Tibial artery (tissue), 4 donors: ENCODE measurements at regions not wholly inside any gene's neighbourhood (a gene's known extent, or its start where the extent isn't known, plus 50 kb on each side); places are given as distances from the start of the nearest gene placed in this dataset.
"Not testable (repeated sequence)": the region's sequence is repeated elsewhere in the genome, so short reads cannot be mapped to it uniquely, and the experiment has no call there.

Source experiments
- DNase-seq, 2 donors: peaks; one replicate each; pipeline ENCODE4 v3.0.0-alpha.2; 2019
- H3K27ac ChIP-seq, 2 donors: fragments of 200-600 bp; sonication (generic) in 1 of 2; 1 replicate in 1 of 2; 2 replicates in 1 of 2; pipeline ENCODE4 v1.5.1; 2018 to 2019; ENCODE audit warnings: mild to moderate bottlenecking in 1 of 2
- H3K27me3 ChIP-seq, 2 donors: fragments of 200-600 bp; sonication (generic) in 1 of 2; one replicate each; pipeline versions ENCODE4 v1.5.1 to v1.6.0; 2016 to 2019
- H3K36me3 ChIP-seq, 3 donors: fragments of 200-600 bp; sonication (generic) in 2 of 3; one replicate each; pipeline ENCODE4 v1.5.1; 2016 to 2019; ENCODE audit warnings: mild to moderate bottlenecking in 2 of 3
- H3K4me1 ChIP-seq, 4 donors: fragments of 200-600 bp; sonication (generic) in 2 of 4; 1 replicate in 3 of 4; 2 replicates in 1 of 4; pipeline ENCODE4 v1.5.1; 2016 to 2019
- H3K4me3 ChIP-seq, 2 donors: fragments of 200-600 bp; sonication (generic) in 1 of 2; 1 replicate in 1 of 2; 2 replicates in 1 of 2; pipeline ENCODE4 v1.5.1; 2018 to 2019; ENCODE audit warnings: mild to moderate bottlenecking in 2 of 2
- H3K9me3 ChIP-seq, 3 donors: fragments of 200-600 bp; sonication (generic) in 1 of 3; one replicate each; pipeline ENCODE4 v1.5.1; 2016 to 2019
- CTCF ChIP-seq, 2 experiments: fragments of 200-600 bp in 1 of 2; fragments of 450-650 bp in 1 of 2; IDR thresholded peaks; one replicate each; pipeline ENCODE4 v1.5.1; 2017 to 2019; ENCODE audit warnings: antibody characterized with exemption in 2 of 2, mild to moderate bottlenecking in 1 of 2, moderate library complexity in 1 of 2
- intact Hi-C: fragments of 100-400 bp; cut with DNase I; formaldehyde crosslinking; loops from one replicate; pipeline ENCODE4 v1.15.0; 2023; ENCODE audit warnings: low total_unique reads

GRCh38 chr20:30894707-30895353, 362.6 kb upstream of the DEFB115 start:
- intact Hi-C loops, H3K4me1 ChIP-seq, H3K27ac ChIP-seq, H3K4me3 ChIP-seq, H3K36me3 ChIP-seq, DNase-seq: not testable (repeated sequence)
- Histone ChIP-seq H3K27me3 (peaks cover 0 to 50% of the 10 kb centered on the region in 2 donors), H3K9me3 (peaks cover 0 to 11% (median 2%) of the 10 kb centered on the region in 3 donors)

GRCh38 chr20:30895354-30895711, 362.1 kb upstream of the DEFB115 start:
- intact Hi-C loops, H3K36me3 ChIP-seq, H3K4me3 ChIP-seq, DNase-seq, H3K27ac ChIP-seq, H3K4me1 ChIP-seq: not testable (repeated sequence)
- Histone ChIP-seq H3K27me3 (peaks cover 0 to 55% of the 10 kb centered on the region in 2 donors), H3K9me3 (peaks cover 0 to 16% (median 7%) of the 10 kb centered on the region in 3 donors)

- intact Hi-C loops, DNase-seq, H3K36me3 ChIP-seq, H3K27ac ChIP-seq, H3K4me1 ChIP-seq, H3K4me3 ChIP-seq: not testable (repeated sequence)
- Histone ChIP-seq H3K27me3 (peaks cover 0 to 28% of the 10 kb centered on the region in 2 donors), H3K9me3 (peaks cover 0 to 17% (median 9%) of the 10 kb centered on the region in 3 donors)
These were observed 357.9 kb upstream of the DEFB115 start for GRCh38 chr20:30899370-30900079.

GRCh38 chr20:30900080-30900719, 357.3 kb upstream of the DEFB115 start:
- DNase-seq, H3K36me3 ChIP-seq, H3K4me3 ChIP-seq, intact Hi-C loops, H3K4me1 ChIP-seq, H3K27ac ChIP-seq: not testable (repeated sequence)
- peaks cover 0 to 21% of the 10 kb centered on the region in 2 donors for H3K27me3 ChIP-seq
- peaks cover 0 to 13% (median 9%) of the 10 kb centered on the region in 3 donors for H3K9me3 ChIP-seq

GRCh38 chr20:30905231-30905630, 352.2 kb upstream of the DEFB115 start:
- H3K27me3 ChIP-seq, H3K4me3 ChIP-seq, H3K27ac ChIP-seq, DNase-seq, H3K36me3 ChIP-seq, H3K4me1 ChIP-seq, intact Hi-C loops: not testable (repeated sequence)
- H3K9me3 ChIP-seq = peaks cover 0 to 14% (median 2%) of the 10 kb centered on the region in 3 donors

- H3K4me3 ChIP-seq = no peak overlapping the region
- DNase-seq = no peak
- no peaks in the 10 kb centered on the region for H3K36me3 ChIP-seq
- H3K27me3 ChIP-seq = no peaks in the 10 kb centered on the region
- no peak overlapping the region for H3K27ac ChIP-seq
- no peaks in the 10 kb centered on the region for H3K4me1 ChIP-seq
- intact Hi-C loops = no loop called here
- H3K9me3 ChIP-seq = peaks cover 0 to 11% (median 4%) of the 10 kb centered on the region in 3 donors
- TF ChIP-seq CTCF (IDR thresholded peaks at IDR 0.05) = no peak
These were observed 346.3 kb upstream of the DEFB115 start for GRCh38 chr20:30910937-30911725.

- H3K4me1 ChIP-seq, intact Hi-C loops, H3K27ac ChIP-seq, H3K27me3 ChIP-seq, H3K36me3 ChIP-seq, H3K4me3 ChIP-seq, DNase-seq: not testable (repeated sequence)
- H3K9me3 ChIP-seq = peaks cover 0 to 11% (median 4%) of the 10 kb centered on the region in 3 donors
These were observed 345.4 kb upstream of the DEFB115 start for GRCh38 chr20:30911832-30912660.

GRCh38 chr20:30912661-30913026, 344.8 kb upstream of the DEFB115 start:
- H3K36me3 ChIP-seq, H3K4me3 ChIP-seq, H3K4me1 ChIP-seq, H3K27me3 ChIP-seq, H3K27ac ChIP-seq, intact Hi-C loops, DNase-seq: not testable (repeated sequence)
- peaks cover 0 to 11% (median 4%) of the 10 kb centered on the region in 3 donors for H3K9me3 ChIP-seq

GRCh38 chr20:30916404-30916803, 341.1 kb upstream of the DEFB115 start:
- intact Hi-C loops, H3K4me3 ChIP-seq, H3K27ac ChIP-seq, H3K9me3 ChIP-seq, DNase-seq, H3K4me1 ChIP-seq, H3K27me3 ChIP-seq, H3K36me3 ChIP-seq: not testable (repeated sequence)
